ENCODE measurements at regions not wholly inside any gene's neighbourhood (a gene's known extent, or its start where the extent isn't known, plus 50 kb on each side); places are given as distances from the start of the nearest gene placed in this dataset.

DNA sequence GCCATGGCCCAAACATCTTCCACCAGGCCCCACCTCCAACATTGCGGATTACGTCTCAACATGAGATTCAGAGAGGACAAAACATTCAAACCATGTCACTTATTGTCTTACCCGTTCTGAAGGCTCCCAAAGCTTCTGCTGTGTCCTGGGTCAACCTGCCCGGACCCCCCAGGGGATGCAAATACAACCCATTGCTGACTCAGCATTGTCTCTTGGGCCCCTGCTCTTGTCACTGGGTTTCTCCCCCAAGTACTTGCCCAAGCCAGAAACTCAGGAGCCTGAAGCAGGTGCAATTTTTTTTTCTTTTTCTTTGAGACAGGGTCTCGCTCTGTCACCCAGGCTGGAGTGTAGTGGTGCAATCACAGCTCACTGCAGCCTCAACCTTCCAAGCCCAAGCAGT, 144.5 kb downstream of the KCTD15 start:
- H3K27ac ChIP-seq: no peak overlapping the region
- no peak for DNase-seq (ENCODE audit: low read depth, low spot score)

DNA sequence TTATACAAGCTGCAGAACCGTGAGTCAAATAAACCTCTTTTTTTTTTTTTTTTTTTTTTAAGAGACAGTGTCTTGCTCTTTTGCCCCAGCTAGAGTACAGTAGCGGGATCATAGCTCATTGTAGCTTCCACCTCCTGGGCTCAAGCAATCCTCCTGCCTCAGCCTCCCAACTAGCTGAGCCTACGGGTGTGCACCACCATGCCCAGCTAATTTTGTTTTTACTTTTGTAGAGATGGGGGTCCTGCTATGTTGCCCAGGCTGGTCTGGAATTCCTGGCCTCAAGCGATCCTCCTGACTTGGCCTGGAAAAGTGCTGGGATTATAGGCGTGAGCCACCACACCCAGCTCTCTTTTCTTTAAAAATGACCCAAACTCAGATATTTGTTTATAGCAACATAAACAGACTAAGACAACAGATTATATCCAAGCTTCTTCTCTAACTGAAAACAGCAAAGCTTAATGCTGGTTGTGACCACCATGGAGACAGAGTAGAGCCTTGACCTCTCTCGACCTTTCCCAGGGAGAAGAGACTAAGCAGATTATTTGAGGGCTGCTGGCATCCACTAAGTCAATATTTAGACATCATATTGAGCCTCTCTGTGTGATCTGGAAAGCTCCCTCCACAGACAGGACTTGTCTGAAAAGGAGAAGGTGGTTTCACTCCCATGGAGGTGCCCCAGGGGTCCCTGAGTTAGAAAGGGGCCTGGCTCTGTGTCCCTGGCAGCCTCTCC, 150.0 kb downstream of the KCTD15 start:
- no peak overlapping the region for H3K27ac ChIP-seq
- no peak for DNase-seq (ENCODE audit: low read depth, low spot score)

DNA sequence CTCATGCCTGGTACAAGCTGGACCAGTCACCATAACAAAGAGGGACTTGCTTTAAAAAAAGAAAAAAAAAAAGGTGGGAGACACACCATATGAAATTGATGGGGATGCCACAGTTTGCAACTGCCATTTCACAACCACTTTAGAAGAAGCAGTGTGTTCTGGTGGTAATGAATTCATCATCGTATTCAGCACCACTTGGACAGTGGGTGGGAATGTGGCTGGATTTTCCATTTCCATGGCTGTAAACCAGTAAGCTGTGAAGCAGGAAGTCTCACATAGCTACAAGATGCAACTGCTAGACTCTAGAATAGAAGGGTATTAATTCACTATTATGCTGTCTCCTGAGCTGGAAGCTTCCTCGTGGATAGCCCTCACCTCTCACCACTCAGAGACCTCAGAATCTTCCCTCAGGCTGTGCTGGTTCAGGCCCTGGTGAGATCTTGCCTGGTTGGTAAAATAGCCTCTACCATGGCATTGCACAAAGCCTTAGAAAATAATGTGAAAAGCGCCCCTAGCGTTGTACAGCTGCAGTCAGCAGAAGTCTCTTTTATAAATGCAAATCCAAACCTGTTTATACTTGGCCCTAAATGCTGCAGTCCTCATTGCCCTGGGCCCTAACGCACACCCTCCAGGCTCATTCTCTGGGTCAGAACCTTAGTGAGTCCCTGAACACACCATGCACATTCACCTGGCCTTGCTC, 150.7 kb downstream of the KCTD15 start:
- no peak overlapping the region for H3K27ac ChIP-seq
- DNase-seq (ENCODE audit: low read depth, low spot score): no peak

DNA sequence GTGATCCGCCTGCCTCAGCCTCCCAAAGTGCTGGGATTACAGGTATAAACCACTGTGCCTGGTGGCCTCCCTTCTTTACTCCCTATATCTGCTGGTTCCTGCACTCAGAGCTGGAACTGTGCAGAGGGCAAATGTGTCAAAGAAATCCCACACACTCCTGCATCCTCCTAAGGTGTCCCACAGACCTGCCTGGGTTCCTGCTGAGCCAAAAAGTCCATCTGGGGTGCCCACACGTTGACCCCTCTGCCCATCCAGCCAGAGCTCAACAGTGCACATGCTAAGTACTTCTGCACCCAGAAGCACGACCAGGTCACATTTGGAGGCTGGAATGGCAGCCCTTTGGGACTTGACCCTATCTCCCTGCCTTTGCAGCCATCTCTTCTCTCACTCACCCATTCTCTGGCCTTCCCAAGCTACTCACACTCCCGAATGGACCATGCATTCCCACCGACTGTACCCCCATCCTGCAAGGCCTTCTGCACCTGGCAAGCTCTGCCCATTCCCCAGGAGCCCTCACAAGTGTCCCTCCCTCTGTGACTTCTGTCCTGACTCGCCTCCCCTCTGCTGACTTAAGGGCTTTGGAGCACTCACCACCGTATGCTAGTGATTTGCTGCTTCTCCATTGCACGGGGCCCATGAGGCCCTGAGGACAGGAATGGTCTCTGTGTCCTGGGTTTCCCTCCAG, 152.1 kb downstream of the KCTD15 start:
- no peak for DNase-seq (ENCODE audit: low read depth, low spot score)
- H3K27ac ChIP-seq: no peak overlapping the region

DNA sequence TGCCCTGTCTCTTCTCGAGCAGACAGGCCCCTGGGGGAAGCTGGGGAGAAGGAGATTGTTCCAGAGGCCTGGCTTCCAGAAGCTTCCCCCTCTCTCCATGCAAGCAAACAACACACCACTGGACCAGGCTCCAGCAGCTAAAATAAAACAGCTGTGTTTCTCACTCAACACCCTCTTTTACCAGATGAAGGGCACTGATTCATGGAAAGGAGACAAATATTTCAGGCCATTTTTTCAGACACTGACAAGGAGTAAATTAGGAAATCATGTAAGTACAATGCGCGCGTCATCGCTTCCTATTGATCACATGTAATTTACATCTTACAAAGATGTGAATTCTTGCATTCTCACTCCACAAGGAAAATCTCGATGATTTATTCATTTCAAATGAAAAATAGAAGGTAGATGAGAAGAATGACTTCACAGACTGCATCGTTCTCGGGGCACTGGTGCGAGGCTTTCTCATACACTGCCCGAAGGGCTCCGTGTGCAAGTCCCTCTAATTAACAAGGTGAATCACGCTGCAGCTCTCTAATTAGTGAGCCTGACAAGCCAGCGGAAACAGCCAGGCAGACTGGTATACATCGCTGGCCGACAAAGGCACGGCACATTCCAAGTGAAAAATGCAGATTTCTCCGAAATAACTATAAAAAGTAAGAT, 153.6 kb downstream of the KCTD15 start:
- no peak overlapping the region for H3K27ac ChIP-seq
- DNase-seq (ENCODE audit: low read depth, low spot score): no peak

DNA sequence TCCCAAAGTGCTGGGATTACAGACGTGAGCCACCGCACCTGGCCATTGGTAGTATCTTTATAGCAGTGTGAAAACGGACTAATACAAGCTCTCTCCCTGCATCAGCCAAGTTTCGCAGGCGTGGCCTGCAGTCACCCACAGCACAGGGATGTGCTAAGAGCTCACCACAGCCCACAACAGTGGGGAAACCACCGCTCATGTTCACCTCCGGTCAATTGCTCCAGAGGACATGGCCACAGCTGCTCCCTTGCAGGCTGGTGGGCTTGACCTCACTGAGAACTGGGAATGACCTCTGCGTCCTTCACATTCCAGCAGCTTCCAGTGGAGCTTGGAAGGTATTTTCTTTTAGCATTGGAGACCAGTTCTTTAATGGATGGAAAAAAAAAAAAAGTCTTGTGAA, 156.4 kb downstream of the KCTD15 start:
- no peak overlapping the region for H3K27ac ChIP-seq
- no peak for DNase-seq (ENCODE audit: low read depth, low spot score)

DNA sequence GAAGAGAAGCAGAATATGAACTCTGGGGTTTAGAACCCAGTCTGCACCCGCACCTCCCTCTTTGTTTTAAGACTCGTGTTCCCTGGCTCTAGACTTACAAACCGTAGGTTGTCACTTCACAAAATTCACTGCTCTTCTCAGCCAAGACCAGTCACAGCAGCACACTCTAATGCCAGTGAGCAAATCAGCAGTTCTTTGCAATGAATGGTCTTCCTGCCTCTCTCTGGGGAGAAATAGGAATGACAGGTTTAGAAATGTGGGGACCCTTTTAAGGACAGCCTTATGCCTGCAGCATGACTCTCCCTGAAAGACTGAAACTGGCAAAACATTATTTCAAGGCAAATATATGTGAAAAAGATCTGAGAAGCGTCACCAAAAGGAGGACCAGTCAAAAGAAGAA, 156.9 kb downstream of the KCTD15 start:
- DNase-seq (ENCODE audit: low read depth, low spot score): no peak
- H3K27ac ChIP-seq: no peak overlapping the region

DNA sequence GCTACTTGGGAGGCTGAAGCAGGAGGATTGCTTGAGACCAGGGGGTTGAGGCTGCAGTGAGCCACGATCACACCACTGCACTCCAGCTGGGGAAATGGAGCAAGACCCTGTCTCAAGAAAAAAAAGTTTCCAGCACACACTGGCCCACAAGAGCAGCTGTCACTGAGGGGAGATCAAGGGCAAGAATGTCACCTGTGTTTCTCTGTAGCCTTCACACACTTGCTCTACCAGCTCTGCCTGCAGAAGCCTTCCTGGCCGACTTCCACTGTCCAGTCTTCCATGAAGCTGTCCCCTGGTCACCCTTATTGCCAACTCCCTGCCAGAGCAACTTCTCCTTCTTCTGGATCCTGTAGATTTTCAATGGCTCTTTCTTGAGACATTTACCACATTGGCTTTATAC, 158.0 kb downstream of the KCTD15 start:
- no peak for DNase-seq (ENCODE audit: low read depth, low spot score)
- no peak overlapping the region for H3K27ac ChIP-seq

DNA sequence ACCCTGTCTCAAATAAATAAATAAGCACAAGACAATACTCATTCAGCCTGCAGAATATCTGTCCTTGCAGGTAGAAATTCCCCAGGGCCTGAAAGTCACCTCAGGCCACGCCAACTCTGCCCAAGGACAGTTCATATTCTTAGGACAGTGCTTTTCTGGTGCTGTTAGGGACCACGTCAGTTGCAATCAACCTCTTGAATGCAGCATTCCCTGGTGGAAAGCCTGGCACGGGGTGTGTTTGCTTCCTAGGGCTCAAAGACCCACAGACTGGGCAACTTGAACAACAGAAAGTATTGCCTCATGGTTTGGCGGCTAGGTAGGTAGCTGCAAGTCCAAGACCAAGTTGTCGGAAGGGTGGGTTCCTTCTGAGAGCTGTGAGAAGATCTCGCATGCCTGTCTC, 160.3 kb downstream of the KCTD15 start:
- DNase-seq (ENCODE audit: low read depth, low spot score): no peak
- no peak overlapping the region for H3K27ac ChIP-seq

DNA sequence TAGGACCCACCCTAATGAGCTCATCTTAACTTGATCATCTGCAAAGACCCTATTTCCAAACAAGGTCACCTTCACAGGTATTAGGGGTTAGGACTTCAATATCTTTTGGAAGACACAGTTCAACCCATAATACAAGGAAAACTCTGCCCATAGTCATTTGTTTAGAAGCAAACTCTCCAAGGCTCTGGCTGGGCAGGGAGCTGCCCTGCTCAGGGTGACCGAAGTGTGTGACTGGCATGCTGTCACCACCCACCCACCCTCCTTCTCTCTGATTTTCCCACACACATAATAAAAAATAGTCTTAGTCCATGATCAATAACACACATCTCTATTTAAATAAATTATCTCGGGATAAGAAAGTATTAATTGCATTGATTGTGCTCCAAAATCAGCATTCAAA, 161.1 kb downstream of the KCTD15 start:
- DNase-seq (ENCODE audit: low read depth, low spot score): no peak
- H3K27ac ChIP-seq: no peak overlapping the region

DNA sequence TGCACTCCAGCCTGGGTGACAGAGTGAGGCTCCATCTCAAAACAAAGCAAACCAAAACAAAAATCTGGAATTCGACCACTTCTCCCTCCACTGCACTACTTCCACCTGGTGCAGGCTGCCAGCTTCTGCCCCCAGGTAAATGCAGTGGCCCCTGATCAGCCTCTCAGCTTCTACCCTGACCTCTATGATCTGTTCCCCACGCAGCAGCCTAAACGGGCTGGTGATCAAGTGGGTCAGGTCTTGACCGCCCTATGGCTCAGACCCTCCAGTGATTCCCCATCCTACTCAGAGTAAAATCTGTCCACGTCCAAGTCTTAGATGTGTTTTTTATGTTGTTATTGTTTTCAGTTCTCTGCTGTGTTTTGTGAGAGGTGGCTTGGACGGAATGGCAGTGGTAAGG, 163.9 kb downstream of the KCTD15 start:
- no peak overlapping the region for H3K27ac ChIP-seq
- DNase-seq (ENCODE audit: low read depth, low spot score): no peak

DNA sequence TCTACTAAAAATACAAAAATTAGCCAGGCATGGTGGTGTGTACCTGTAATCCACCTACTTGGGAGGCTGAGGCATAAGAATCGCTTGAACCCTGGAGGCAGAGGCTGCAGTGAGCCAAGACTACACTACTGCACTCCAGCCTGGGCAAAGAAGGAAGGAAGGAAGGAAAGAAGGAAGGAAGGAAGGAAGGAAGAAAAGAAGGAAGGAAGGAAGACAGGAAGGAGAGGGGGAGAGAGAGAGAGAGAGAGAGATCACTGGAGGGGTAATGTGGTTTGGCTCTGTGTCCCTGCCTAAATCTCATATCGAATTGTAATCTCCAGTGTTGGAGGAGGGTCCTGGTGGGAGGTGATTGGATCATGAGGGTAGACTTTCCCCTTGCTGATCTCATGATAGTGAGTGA, 165.5 kb downstream of the KCTD15 start:
- DNase-seq (ENCODE audit: low read depth, low spot score): no peak
- H3K27ac ChIP-seq: no peak overlapping the region

DNA sequence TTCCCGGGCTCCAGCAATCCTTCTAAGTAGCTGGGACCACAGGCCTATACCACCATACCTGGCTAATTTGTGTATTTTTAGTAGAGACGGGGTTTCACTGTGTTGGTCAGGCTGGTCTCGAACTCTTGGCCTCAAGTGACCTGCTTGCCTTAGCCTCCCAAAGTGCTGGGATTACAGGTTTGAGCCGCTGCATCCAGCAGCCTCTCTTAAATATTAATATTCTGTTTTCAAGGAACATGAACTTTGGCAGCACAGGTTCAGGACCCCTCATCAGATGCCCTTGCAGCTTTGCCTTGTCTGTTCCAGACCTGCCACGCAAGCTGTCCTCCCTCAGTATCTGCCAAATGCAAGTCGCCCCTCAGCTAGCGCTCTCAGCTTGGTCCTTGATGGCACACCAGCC, 166.8 kb downstream of the KCTD15 start:
- no peak for DNase-seq (ENCODE audit: low read depth, low spot score)
- H3K27ac ChIP-seq: no peak overlapping the region

DNA sequence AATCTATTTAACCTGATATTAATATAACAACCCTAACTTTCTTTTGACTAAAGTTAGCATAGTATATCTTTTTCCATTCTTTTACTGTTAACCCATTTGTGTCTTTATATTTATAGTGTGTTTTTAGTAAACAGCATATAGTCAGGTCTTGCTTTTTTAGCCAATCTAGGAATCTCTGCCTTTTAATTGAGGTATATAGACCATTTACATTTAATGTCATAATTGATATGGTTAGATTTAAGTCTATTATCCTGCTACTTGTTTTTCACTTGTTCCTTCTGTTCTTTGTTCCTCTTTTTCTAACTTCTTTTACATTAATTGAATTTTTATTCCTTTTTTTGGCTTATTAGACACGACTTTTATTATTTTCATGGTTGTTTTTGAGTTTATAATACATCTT, 174.4 kb downstream of the KCTD15 start:
- no peak for DNase-seq (ENCODE audit: low read depth, low spot score)
- no peak overlapping the region for H3K27ac ChIP-seq

DNA sequence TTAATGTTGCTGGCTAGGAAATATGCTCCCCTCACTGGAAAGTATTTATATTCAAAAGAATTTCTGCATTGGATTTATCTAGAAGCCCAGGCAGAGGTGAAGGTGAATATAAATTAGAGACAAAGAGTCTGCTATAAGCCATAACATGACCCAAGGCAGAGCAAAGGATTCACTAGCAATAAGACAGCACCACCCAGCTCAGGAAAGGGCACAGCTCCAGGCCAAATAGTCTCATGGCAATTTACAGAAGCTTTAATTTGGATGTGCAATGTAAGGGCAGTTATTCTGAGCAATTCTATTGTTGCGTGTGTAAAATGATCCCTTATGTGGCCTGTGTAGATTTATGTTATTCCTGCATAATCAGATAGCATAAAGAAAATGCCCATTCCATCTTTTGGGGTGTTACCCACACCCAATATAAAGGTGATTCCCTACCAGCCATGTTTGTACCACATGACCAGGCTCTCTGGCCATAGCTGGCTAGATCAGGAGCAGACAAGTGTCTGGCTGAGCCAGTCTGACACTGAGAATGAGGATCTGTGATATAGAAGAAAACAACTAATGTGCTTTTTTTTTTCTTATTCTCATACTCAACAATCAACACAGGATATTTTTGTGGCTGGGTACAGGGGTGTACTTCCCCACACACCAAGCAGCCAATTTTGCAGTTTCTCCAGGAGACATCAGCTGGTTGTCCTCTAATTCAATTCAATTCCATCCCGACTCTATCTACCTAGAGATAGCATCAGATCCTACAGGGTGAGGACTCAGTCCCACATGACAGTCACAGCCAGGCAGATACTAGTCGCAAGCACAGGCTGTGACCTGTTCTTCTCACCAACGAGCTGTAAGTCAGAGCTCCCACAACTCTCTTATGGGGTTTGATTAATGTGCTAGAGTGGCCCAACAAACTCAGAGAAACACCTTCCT, 181.4 kb downstream of the KCTD15 start:
- H3K27ac ChIP-seq: no peak overlapping the region
- no peak for DNase-seq (ENCODE audit: low read depth, low spot score)

DNA sequence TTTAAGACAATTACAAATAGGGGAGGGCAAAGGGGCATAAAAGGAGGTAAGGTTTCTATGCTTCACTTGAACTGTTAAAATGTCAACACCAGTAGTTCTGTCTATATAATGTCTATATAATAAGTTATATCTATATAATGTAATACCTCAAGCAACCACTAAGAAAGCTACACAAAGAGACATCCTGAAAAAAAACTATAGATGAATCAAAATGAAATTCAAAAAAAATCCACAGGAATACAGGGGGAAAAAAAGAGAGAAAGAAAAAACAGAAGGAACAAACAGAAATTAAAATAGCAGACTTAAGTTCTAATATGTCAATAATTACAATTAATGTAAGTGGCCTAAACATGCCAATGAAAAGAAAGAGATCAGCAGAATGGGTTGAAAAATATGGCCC, 186.0 kb downstream of the KCTD15 start:
- no peak overlapping the region for H3K27ac ChIP-seq
- no peak for DNase-seq (ENCODE audit: low read depth, low spot score)

DNA sequence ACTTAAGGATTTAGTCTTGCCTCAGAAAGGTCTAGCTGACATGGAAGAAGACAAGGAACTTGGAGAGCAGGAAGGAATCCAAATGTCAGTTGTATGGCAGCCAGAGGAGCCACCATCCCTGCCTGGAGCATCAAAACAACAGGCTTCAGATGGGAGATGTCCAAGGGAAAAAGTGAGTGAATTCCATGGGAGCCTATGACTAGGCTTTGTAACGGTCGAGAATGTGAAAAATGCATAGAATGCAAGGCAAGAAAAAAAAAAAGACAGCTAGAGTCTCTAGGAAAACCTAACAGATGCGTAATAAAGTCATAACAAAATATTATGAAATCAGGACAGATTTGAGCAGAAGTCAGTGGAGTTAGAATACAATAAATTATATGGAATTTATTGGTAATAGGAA, 183.7 kb upstream of the LSM14A start:
- H3K27ac ChIP-seq: no peak overlapping the region
- DNase-seq (ENCODE audit: low read depth, low spot score): no peak

DNA sequence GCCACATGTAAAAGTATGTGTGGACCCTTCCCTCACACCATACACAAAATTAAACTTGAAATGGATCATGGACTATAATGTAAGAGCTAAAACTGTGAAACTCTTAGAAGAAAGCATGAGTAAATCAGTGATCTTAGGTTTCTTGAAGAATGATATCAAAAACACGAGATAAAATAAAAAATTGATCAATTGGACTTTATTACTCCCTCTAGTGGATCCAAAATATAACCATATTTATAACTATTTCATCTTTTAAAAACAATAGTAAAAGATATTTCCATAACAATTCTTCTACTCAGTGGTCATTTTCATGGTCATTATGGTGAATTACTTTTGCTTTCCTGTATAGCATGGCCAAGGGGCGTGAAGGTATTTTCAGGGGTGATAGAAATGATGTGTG, 174.6 kb upstream of the LSM14A start:
- no peak for DNase-seq (ENCODE audit: low read depth, low spot score)

DNA sequence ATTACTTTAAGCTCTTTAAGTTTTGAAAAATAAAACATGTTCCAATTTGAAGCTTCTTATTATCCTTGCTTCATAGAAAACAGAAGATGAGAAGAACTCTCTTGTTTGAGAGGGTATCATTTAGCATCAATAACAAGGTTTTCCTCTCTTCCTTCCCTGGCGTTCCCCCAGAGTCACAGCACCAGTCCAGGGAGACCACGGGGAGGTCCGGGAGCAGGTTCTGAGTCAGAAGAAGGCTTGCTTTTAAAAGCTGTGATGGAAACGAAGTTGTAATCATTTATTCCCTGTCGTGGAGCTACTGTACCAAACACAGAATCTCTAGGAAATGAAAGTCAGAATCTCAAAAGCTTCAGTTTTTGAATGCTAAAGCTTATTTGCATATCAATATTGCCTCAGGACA, 174.0 kb upstream of the LSM14A start:
- H3K27ac ChIP-seq: no peak overlapping the region
- no peak for DNase-seq (ENCODE audit: low read depth, low spot score)

More for the DNA sequence above, 174.6 kb upstream of the LSM14A start:
- H3K27ac ChIP-seq: no peak overlapping the region

DNA sequence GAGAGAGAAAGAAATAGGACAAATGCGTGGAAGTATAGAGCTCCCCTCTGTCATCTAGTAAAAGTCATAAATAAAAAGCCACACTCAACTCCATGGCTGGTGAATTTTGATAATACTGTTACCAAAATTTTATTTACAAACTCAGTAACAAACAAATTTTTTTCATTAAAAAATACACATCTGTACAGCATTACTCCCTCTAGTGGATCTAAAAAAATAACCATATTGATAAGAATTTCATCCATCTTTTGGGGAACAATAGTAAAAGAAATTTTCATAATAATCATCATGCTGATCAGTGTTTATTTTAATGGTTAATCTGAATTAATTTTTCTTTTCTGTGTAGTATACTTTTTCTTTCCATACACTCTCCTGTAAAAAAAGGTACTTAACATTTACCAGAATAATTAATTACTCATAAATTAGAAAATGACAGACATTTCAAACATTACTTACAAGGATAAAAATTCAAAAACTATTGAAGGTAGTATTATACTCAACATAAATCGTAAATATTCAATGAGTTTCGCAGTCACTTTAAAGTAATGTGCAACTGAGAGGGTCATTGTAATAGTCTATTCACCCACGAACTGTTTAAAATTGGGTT, 173.5 kb upstream of the LSM14A start:
- no peak overlapping the region for H3K27ac ChIP-seq
- no peak for DNase-seq (ENCODE audit: low read depth, low spot score)
